HG02973 (cell line): ENCODE measurements at regions not wholly inside any gene's neighbourhood (a gene's known extent, or its start where the extent isn't known, plus 50 kb on each side); places are given as distances from the start of the nearest gene placed in this dataset.
A peak's percentile ranks its signal among the peaks of the same experiment; 100 is the strongest.

ENCODE experiments used
- ATAC-seq: cut with Tn5 transposase; IDR thresholded peaks from one replicate; pipeline ENCODE4 v1.9.1; 2021; ENCODE audit warnings: moderate library complexity; ENCODE audit not compliant: unreplicated experiment

- no peak for ATAC-seq
Observed at GRCh38 chr5:118228489-118228888, 759.9 kb downstream of the DTWD2 start.

- ATAC-seq, result no peak
Observed at GRCh38 chr5:118224546-118224945, 763.8 kb downstream of the DTWD2 start.

GRCh38 chr5:118220556-118221195 is 767.7 kb downstream of the DTWD2 start:
- no peak for ATAC-seq

GRCh38 chr5:118211606-118212005 is 776.7 kb downstream of the DTWD2 start:
- no peak for ATAC-seq

GRCh38 chr5:118208031-118208453 is 780.3 kb downstream of the DTWD2 start:
- ATAC-seq, result no peak

GRCh38 chr5:118199801-118200200 is 788.5 kb downstream of the DTWD2 start:
- ATAC-seq, result no peak

GRCh38 chr5:118196229-118196628 is 792.1 kb downstream of the DTWD2 start:
- no peak for ATAC-seq

- no peak for ATAC-seq
Observed at GRCh38 chr5:118195211-118195610, 793.1 kb downstream of the DTWD2 start.

GRCh38 chr5:118193194-118193905 is 795.0 kb downstream of the DTWD2 start:
- no peak for ATAC-seq

- no peak for ATAC-seq
Observed at GRCh38 chr5:118185018-118185417, 803.3 kb downstream of the DTWD2 start.

GRCh38 chr5:118176146-118176545 is 812.2 kb downstream of the DTWD2 start:
- no peak for ATAC-seq

GRCh38 chr5:118174671-118175070 is 813.7 kb downstream of the DTWD2 start:
- ATAC-seq, result no peak

- no peak for ATAC-seq
Observed at GRCh38 chr5:118173340-118173739, 815.0 kb downstream of the DTWD2 start.

- no peak for ATAC-seq
Observed at GRCh38 chr5:118165619-118166018, 822.7 kb downstream of the DTWD2 start.

- no peak for ATAC-seq
Observed at GRCh38 chr5:118156181-118156580, 832.2 kb downstream of the DTWD2 start.

- ATAC-seq, result no peak
Observed at GRCh38 chr5:118146824-118147223, 841.5 kb downstream of the DTWD2 start.

GRCh38 chr5:118144540-118144939 is 843.8 kb downstream of the DTWD2 start:
- no peak for ATAC-seq

GRCh38 chr5:118139361-118139760 is 849.0 kb downstream of the DTWD2 start:
- ATAC-seq, result no peak

GRCh38 chr5:118126159-118126558 is 862.2 kb downstream of the DTWD2 start:
- peak; percentile 53 for ATAC-seq

- no peak for ATAC-seq
Observed at GRCh38 chr5:118125687-118126086, 862.7 kb downstream of the DTWD2 start.

GRCh38 chr5:118121258-118121657 is 867.1 kb downstream of the DTWD2 start:
- no peak for ATAC-seq

- no peak for ATAC-seq
Observed at GRCh38 chr5:118115791-118116190, 872.6 kb downstream of the DTWD2 start.

GRCh38 chr5:118111956-118112355 is 876.4 kb downstream of the DTWD2 start:
- ATAC-seq, result no peak
